ENCODE measurements at regions not wholly inside any gene's neighbourhood (a gene's known extent, or its start where the extent isn't known, plus 50 kb on each side); places are given as distances from the start of the nearest gene placed in this dataset.

DNA sequence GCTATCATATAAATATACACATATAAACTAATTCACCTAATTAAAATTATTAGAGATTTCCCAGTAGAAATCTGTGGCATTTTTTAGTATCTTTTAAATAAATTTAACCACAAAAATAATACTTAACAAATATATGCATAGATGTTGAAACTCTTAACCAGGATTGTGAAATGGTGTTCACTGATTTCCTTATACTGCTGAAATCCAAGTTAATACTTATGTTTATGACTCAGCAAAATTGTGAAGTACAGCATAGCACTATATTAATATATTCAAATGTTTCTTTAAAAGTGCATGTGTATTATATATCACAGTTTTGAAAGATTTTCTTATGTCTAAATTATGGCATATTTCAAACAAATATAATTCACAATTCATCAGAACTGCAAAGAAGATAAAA is 328.2 kb upstream of the MANEA start:
- TF ChIP-seq, protein P1, sequence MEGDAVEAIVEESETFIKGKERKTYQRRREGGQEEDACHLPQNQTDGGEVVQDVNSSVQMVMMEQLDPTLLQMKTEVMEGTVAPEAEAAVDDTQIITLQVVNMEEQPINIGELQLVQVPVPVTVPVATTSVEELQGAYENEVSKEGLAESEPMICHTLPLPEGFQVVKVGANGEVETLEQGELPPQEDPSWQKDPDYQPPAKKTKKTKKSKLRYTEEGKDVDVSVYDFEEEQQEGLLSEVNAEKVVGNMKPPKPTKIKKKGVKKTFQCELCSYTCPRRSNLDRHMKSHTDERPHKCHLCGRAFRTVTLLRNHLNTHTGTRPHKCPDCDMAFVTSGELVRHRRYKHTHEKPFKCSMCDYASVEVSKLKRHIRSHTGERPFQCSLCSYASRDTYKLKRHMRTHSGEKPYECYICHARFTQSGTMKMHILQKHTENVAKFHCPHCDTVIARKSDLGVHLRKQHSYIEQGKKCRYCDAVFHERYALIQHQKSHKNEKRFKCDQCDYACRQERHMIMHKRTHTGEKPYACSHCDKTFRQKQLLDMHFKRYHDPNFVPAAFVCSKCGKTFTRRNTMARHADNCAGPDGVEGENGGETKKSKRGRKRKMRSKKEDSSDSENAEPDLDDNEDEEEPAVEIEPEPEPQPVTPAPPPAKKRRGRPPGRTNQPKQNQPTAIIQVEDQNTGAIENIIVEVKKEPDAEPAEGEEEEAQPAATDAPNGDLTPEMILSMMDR (conservative IDR thresholded peaks at IDR 0.05; ENCODE audit: low read depth in 2 of 2) = no peak
- TF ChIP-seq STAT1 (IDR thresholded peaks at IDR 0.05; ENCODE audit: unreplicated experiment) = no peak
- no peak for TF ChIP-seq POLR2AphosphoS5 (IDR thresholded peaks at IDR 0.05; ENCODE audit: low read depth)
- TF ChIP-seq EZH2 (IDR thresholded peaks at IDR 0.05; ENCODE audit: low read depth, unreplicated experiment) = no peak
- TF ChIP-seq REST (IDR thresholded peaks at IDR 0.05; ENCODE audit: unreplicated experiment) = no peak
- no peak for TF ChIP-seq NANOG (IDR thresholded peaks at IDR 0.05; ENCODE audit: borderline replicate concordance)
- TF ChIP-seq EZH2phosphoT487 (IDR thresholded peaks at IDR 0.05; ENCODE audit: unreplicated experiment) = no peak
- no peak for TF ChIP-seq ZNF331 (CRISPR knock-in tag; IDR thresholded peaks at IDR 0.05; ENCODE audit: low read depth)
- no peak for TF ChIP-seq ETS1 (IDR thresholded peaks at IDR 0.05)
- no peak for TF ChIP-seq JUNB (IDR thresholded peaks at IDR 0.05; ENCODE audit: unreplicated experiment)
- no peak for TF ChIP-seq CREB1 (CRISPR knock-in tag; IDR thresholded peaks at IDR 0.05; ENCODE audit: low read depth)

Data from GM23338 (cell line).